CD4-positive, alpha-beta T cell treated with Interferon gamma for 1 hour (primary cell): ENCODE measurements at regions not wholly inside any gene's neighbourhood (a gene's known extent, or its start where the extent isn't known, plus 50 kb on each side); places are given as distances from the start of the nearest gene placed in this dataset.
"Not testable (repeated sequence)": the region's sequence is repeated elsewhere in the genome, so short reads cannot be mapped to it uniquely, and the experiment has no call there.

Experiments used
- DNase-seq: peaks from one replicate; pipeline ENCODE4 v3.0.0-alpha.2; 2020

GRCh38 chr5:177856474-177856873 is 73.8 kb upstream of the FAM153A start:
- DNase-seq, result not testable (repeated sequence)

DNA sequence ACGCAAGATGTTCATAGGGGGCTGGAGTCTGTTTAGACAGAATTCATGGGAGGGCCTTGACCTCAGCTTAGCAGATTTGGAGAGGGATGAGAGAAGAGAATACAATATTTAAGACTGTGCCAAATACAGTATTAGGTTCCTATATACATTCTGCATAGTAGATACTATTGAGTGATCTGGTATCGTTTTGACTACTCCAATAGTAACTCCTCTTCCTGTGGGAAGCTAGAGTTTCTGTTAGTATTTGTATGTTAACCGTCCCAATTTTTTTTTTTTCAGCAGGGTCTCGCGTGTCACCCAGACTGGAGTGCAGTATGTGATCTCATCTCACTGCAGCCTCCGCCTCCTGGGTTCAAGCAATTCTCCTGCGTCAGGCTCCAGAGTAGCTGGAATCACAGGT is 65.2 kb upstream of the FAM153A start:
- DNase-seq, result not testable (repeated sequence)

DNA sequence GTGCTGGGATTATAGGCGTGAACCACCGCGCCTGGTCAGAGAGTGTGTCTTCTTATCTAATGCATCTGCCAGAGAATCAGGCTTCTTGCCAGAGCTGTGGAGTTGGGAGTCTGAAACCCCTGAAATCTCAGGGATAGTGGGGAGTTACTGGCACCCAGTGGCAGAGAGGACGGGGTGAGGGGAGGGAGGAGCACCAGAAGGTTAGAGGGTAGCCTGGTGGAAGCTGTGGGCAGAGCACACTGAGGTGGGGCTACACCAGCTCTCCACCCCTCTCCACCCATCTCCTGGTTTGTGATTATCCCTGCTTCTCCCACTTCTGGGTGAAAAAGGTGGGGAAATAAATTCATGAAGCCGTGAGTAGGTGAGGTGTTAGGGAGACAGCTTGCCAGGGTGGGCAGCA is 63.9 kb upstream of the FAM153A start:
- DNase-seq, result not testable (repeated sequence)

DNA sequence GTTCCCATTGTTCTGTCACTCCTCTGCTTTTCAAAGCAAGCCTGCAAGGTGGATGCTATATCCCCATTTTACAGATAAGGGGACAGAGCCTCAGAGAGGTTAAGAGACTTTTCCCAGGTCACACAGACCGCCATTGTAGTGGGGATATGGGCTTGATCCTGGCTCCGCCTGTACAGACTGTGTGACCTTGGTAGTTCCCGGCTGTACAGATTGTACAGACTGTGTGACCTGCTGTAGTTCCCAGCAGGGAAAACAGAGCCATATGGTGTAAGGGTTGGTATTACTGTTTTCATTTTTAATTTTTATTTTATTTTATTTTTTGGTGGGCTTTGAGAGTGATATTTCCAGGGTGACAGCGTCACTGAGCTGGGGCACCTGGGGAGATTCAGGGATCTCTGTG is 63.2 kb upstream of the FAM153A start:
- DNase-seq, result not testable (repeated sequence)

DNA sequence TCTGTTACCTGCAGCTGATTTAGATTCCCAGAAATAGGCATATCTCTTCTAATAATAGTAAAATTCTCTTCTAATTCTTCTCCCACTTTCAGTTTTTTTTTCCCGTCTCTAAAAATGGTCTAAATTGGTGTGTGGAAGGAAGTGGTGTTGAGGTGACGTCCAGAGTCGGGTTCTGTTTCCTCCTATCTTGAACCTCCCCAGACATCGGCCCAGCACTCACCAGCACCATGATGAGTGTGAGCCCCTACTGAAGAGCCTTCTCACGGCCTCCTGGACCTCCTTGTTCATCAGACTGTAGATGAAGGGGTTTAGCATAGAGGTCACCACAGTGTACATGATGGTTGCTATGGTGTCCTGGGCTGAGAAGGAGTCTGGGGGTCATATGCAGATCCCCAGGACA is 53.5 kb upstream of the FAM153A start:
- DNase-seq, result peak; percentile 13
